DMS 273 (cell line): ENCODE measurements at regions not wholly inside any gene's neighbourhood (a gene's known extent, or its start where the extent isn't known, plus 50 kb on each side); places are given as distances from the start of the nearest gene placed in this dataset.

Experiments used
- DNase-seq: peaks from one replicate; lab custom pipeline; 2025; ENCODE audit not compliant: unreplicated experiment; lab: John Stamatoyannopoulos, UW

GRCh38 chr6:44050872-44051505, 76.3 kb downstream of the MRPL14 start:
- no peak for DNase-seq

GRCh38 chr6:44049989-44050871, 77.0 kb downstream of the MRPL14 start:
- DNase-seq: no peak

GRCh38 chr6:44049163-44049988, 77.9 kb downstream of the MRPL14 start:
- DNase-seq: no peak

GRCh38 chr6:44048277-44048676, 79.0 kb downstream of the MRPL14 start:
- DNase-seq: no peak

GRCh38 chr6:44047801-44048200, 79.5 kb downstream of the MRPL14 start:
- DNase-seq: no peak

- no peak for DNase-seq
These were observed 80.1 kb downstream of the MRPL14 start for GRCh38 chr6:44047179-44047546.

- no peak for DNase-seq
These were observed 80.6 kb downstream of the MRPL14 start for GRCh38 chr6:44046516-44047178.

- DNase-seq: no peak
These were observed 81.6 kb downstream of the MRPL14 start for GRCh38 chr6:44045672-44046015.

- no peak for DNase-seq
These were observed 82.1 kb downstream of the MRPL14 start for GRCh38 chr6:44044940-44045671.

GRCh38 chr6:44044154-44044539, 83.1 kb downstream of the MRPL14 start:
- no peak for DNase-seq

- DNase-seq: no peak
These were observed 83.6 kb downstream of the MRPL14 start for GRCh38 chr6:44043479-44044153.

- no peak for DNase-seq
These were observed 84.2 kb downstream of the MRPL14 start for GRCh38 chr6:44042989-44043478.

- no peak for DNase-seq
These were observed 84.8 kb downstream of the MRPL14 start for GRCh38 chr6:44042261-44042988.

GRCh38 chr6:44041461-44042260, 85.6 kb downstream of the MRPL14 start:
- no peak for DNase-seq

GRCh38 chr6:44040786-44041185, 86.5 kb downstream of the MRPL14 start:
- DNase-seq: no peak

- DNase-seq: no peak
These were observed 87.4 kb downstream of the MRPL14 start for GRCh38 chr6:44039839-44040350.

GRCh38 chr6:44039191-44039719, 88.0 kb downstream of the MRPL14 start:
- DNase-seq: no peak

- DNase-seq: no peak
These were observed 88.6 kb downstream of the MRPL14 start for GRCh38 chr6:44038543-44039065.
